Uterus (tissue), 2 donors: ENCODE measurements at regions not wholly inside any gene's neighbourhood (a gene's known extent, or its start where the extent isn't known, plus 50 kb on each side); places are given as distances from the start of the nearest gene placed in this dataset.

Experiments used
- POLR2A ChIP-seq, 2 donors: fragments of 450-650 bp; IDR thresholded peaks; one replicate each; pipeline ENCODE4 v1.6.1; 2016; ENCODE audit warnings: antibody characterized with exemption in 2 of 2, mild to moderate bottlenecking in 1 of 2, moderate library complexity in 1 of 2
- TF ChIP-seq, protein P1 (sequence below), 4 experiments: fragments of 200-600 bp in 2 of 4; fragments of 450-650 bp in 2 of 4; sonication (generic) in 2 of 4; IDR thresholded peaks; one replicate each; pipeline ENCODE4 v1.5.1; 2016 to 2019; ENCODE audit warnings: antibody characterized with exemption in 4 of 4, mild to moderate bottlenecking in 2 of 4, moderate library complexity in 1 of 4

- no peak for TF ChIP-seq POLR2A (IDR thresholded peaks at IDR 0.05)
- TF ChIP-seq, protein P1, sequence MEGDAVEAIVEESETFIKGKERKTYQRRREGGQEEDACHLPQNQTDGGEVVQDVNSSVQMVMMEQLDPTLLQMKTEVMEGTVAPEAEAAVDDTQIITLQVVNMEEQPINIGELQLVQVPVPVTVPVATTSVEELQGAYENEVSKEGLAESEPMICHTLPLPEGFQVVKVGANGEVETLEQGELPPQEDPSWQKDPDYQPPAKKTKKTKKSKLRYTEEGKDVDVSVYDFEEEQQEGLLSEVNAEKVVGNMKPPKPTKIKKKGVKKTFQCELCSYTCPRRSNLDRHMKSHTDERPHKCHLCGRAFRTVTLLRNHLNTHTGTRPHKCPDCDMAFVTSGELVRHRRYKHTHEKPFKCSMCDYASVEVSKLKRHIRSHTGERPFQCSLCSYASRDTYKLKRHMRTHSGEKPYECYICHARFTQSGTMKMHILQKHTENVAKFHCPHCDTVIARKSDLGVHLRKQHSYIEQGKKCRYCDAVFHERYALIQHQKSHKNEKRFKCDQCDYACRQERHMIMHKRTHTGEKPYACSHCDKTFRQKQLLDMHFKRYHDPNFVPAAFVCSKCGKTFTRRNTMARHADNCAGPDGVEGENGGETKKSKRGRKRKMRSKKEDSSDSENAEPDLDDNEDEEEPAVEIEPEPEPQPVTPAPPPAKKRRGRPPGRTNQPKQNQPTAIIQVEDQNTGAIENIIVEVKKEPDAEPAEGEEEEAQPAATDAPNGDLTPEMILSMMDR (IDR thresholded peaks at IDR 0.05) = peak in 3 of 4 experiments; percentile 24 to 38 (median 27)
Measured at GRCh38 chr1:104780470-104781078, 1030.9 kb downstream of the AMY1C start.
